Right renal pelvis (tissue), 4 donors: ENCODE measurements at regions not wholly inside any gene's neighbourhood (a gene's known extent, or its start where the extent isn't known, plus 50 kb on each side); places are given as distances from the start of the nearest gene placed in this dataset.
"Not testable (repeated sequence)": the region's sequence is repeated elsewhere in the genome, so short reads cannot be mapped to it uniquely, and the experiment has no call there.

ENCODE experiments used
- DNase-seq, 4 donors: peaks; one replicate each; pipeline ENCODE4 v3.0.0-alpha.2; 2013; ENCODE audit warnings: low read depth in 4 of 4, low spot score in 3 of 4, missing footprints in 1 of 4

DNA sequence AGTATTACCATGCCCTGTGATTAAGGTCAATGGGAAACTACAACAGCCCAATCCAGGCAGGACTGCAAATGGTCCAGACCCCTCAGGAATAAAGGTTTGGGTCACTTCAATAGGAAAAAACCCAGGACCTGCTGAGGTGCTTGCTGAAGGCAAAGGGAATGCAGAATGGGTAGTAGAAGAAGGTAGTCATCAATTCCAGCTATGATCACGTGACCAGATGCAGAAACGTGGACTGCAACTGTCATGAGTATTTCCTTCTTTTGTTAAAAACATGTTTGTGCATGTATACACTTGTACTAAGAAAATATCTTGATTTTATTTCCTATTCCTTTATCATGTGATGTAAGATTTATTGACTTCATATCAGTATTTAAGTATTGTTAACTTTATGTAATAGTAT is 319.6 kb upstream of the FGF16 start:
- DNase-seq, result not testable (repeated sequence)

- no peak for DNase-seq
Measured at GRCh38 chrX:77143907-77144306, 303.3 kb upstream of the FGF16 start.

- no peak for DNase-seq
Measured at GRCh38 chrX:77160301-77160700, 286.9 kb upstream of the FGF16 start.

- no peak for DNase-seq
Measured at GRCh38 chrX:77162777-77163176, 284.4 kb upstream of the FGF16 start.

- no peak for DNase-seq
Measured at GRCh38 chrX:77167993-77168392, 279.2 kb upstream of the FGF16 start.

DNA sequence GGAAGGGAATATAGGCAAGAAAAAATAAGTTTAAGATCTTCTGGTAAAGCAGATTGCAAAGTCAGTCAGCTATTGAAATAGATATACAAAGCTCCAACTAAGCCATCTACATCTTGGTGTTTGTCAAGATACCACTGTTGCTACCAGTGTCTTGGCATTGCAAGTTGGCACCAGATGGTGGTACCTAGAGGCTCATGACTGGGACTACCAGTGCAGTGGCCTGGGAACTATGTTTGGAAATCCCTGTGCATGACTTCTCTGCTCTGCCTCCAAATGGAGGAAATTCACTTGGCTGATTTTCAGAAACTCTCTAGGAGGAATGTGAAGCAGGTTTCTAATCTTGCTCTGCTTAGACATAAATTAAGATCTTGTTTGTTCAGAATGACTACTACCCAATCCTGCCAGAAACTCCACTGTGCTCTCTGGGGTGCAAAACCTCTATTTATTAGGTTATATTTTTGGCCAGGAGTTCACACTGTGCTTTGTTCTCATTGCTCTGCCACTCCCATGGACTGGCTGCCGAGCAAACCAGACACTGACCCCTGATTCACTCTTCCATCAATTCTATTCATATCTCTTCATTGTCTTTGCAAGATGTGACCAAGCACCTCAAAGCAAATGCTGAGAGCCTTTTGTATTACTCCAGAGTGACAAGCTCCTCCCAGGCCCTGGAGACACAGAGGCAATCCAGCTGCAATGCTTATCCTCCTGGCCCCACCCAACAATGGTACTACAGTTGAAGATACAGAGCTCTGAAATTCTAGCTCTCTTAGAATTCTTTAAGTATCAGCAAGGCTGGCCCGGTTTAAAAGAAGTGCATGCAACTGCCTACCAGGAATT is 272.3 kb upstream of the FGF16 start:
- DNase-seq, result no peak

- no peak for DNase-seq
Measured at GRCh38 chrX:77200663-77201062, 246.5 kb upstream of the FGF16 start.

GRCh38 chrX:77223046-77223445 is 224.1 kb upstream of the FGF16 start:
- no peak for DNase-seq

GRCh38 chrX:77264490-77264889 is 182.7 kb upstream of the FGF16 start:
- no peak for DNase-seq

DNA sequence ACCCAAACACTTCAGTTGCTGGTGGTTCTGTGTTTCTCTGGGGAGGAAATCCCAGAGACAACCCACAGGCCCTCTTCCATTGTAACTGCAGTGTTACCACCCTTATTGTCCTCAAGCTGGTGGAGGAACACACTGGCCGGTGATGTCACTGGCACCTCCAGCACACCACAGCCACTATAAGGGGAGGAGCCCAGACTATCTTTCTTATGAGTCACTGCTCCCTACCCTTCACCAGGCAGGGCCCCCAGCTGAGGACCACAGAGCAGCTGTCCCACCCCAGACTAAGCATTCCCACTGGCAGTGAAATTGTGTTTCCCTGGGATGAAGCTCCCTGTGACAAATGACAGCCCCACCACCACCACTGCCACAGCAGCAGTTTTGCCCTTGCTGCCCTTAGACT is 171.8 kb upstream of the FGF16 start:
- DNase-seq, result no peak

DNA sequence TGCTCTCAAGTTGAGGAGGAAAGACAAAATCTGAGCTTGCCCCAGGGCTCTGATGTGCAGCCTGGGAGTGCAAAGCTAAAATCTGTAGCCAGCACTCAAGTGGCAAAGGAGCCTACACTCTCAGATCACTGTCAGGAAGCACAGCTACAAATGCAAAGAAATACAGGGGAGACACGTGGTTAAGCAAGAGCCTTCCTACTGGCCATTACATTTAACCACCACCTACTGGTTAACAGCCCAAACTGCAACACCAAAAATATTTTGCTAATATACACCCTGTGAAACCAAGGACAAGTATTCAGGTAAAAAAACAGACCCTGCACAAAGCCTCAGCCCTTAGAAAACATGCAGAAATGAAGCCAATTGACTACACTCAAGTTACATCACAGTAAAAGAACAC is 170.4 kb upstream of the FGF16 start:
- no peak for DNase-seq

GRCh38 chrX:77277911-77278310 is 169.3 kb upstream of the FGF16 start:
- no peak for DNase-seq

GRCh38 chrX:77279373-77279772 is 167.8 kb upstream of the FGF16 start:
- not testable (repeated sequence) for DNase-seq

DNA sequence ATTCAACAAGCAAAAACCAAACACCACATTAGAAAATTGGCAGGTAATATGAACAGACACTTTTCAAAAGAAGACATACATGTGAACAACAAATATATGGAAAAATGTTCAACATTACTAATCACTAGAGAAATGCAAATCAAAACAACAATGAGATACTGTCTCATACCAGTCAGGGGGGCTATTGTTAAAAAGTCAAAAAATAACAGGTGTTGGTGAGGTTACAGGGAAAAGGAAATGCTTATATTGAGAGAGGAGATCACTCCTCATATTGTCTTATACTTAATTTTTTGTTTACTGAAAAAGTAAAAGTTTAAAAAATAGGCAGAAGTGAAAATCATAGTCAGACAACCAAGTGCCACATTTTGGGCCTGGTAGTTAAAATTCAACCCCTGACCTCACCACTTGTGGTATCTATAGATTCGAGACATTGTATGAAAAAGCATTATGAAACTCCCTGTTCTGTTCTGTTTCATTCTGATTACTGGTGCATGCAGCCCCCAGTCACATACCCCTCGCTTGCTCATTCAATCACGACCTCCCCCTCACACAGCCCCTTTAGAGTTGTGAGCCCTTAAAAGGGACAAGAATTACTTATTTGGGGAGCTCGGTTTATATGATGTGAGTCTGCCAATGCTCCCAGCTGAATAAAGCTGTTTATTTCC is 153.7 kb upstream of the FGF16 start:
- no peak for DNase-seq

DNA sequence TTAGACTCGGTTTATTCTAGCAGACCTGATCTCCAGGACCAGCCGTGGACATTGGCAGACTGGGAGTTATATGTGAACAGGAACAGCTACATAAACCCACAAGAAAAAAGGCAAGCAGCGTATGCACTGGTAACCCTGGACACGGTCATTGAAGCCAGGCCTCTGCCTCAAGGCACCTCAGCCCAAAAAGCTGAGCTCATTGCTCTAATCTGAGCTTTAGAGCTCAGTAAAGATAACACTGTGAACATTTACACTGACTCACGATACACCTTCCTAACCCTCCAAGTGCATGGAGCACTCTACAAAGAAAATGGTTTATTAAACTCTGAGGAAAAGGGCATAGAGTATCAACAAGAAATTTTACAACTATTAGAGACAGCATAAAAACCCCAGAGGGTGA is 148.9 kb upstream of the FGF16 start:
- DNase-seq, result no peak

- DNase-seq, result no peak
Measured at GRCh38 chrX:77298790-77299189, 148.4 kb upstream of the FGF16 start.

DNA sequence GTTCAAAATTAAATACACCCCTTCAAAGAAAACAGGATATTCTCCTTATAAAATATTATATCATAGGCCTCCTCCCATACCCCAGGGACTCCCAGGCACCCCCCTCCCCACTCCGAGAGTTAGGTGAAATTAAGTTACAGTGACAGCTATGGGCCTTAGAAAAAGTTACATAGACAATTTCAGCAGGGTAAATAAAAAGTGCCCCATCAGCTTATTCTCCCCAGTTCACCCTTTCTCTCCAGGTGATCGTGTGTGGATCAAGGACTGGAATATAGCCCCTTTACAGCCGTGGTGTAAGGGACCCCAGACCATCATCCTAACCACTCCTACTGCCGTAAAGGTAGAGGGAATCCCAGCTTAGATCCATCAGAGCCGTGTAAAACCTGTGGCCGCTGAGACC is 147.6 kb upstream of the FGF16 start:
- DNase-seq, result no peak

DNA sequence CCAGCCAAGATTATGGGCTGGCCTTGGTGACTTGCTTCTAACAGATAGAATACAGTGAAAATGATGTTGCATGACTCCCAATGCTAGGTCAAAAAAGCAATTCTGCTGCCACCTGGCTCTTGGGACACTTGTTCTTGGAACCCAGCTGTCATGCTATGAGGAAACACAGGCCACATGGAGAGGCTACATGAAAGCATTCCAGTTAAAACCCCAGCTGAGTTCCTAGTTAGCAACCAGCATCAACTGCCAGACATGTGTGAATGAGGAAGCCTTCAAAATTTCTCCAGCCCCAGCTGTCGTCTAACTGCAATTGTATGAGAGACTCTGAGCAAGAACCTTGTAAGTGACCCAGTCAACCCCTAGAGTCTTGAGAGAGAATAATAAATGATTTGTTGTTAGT is 105.2 kb upstream of the FGF16 start:
- DNase-seq, result no peak

- no peak for DNase-seq
Measured at GRCh38 chrX:77346859-77347258, 100.3 kb upstream of the FGF16 start.

DNA sequence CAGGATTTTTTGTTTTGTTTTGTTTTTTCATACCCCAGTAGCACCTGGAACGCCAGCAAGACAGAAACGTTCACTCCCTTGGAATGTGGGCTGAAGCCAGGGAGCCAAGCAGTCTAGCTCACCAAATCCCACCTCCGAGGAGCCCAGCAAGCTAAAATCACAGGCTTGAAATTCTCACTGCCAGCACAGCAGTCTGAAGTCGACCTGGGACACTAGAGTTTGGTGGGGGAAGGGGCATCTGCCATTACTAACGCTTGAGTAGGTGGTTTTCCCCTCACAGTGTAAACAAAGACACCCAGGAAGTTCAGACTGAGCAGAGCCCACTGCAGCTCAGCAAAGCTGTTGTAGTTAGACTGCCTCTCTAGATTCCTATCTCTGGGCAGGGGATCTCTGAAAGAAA is 99.6 kb upstream of the FGF16 start:
- no peak for DNase-seq

- DNase-seq, result no peak
Measured at GRCh38 chrX:77389891-77390290, 57.3 kb upstream of the FGF16 start.

DNA sequence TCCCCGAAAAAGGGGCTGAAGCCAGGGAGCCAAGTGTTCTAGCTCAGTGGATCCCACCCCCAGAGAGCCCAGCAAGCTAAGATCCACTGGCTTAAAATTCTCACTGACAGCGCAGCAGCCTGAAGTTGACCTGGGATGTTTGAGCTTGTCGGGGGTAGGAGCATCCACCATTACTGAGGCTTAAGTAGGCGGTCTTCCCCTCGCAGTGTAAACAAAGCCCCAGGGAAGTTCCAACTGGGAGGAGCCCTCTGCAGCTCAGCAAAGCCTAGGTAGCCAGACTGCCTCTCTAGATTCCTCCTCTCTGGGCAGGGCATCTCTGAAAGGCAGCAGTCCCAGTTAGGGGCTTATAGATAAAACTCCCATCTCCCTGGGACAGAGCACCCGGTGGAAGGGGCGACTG is 56.8 kb upstream of the FGF16 start:
- not testable (repeated sequence) for DNase-seq
